Breast epithelium (tissue), 3 donors: ENCODE measurements at regions not wholly inside any gene's neighbourhood (a gene's known extent, or its start where the extent isn't known, plus 50 kb on each side); places are given as distances from the start of the nearest gene placed in this dataset.

Source experiments
- CTCF ChIP-seq, 3 donors: fragments of 450-650 bp; IDR thresholded peaks; one replicate each; pipeline ENCODE4 v1.5.1; 2016 to 2017; ENCODE audit warnings: antibody characterized with exemption in 3 of 3, mild to moderate bottlenecking in 3 of 3, moderate library complexity in 3 of 3
- POLR2A ChIP-seq: fragments of 450-650 bp; IDR thresholded peaks from one replicate; pipeline ENCODE4 v1.6.1; 2016; ENCODE audit warnings: antibody characterized with exemption, mild to moderate bottlenecking, moderate library complexity
- POLR2AphosphoS5 ChIP-seq, 3 donors: sonication (generic); formaldehyde crosslinking; IDR thresholded peaks; one replicate each; pipeline ENCODE4 v1.6.1; 2017; ENCODE audit warnings: antibody characterized with exemption in 3 of 3

GRCh38 chr2:129324349-129324748 lies 655.1 kb upstream of the RAB6C start:
- TF ChIP-seq CTCF (IDR thresholded peaks at IDR 0.05) (no peak), POLR2A (no peak), POLR2AphosphoS5 (IDR thresholded peaks at IDR 0.05) (no peak)
